HCT116 (cell line): ENCODE measurements at regions not wholly inside any gene's neighbourhood (a gene's known extent, or its start where the extent isn't known, plus 50 kb on each side); places are given as distances from the start of the nearest gene placed in this dataset.
A peak's percentile ranks its signal among the peaks of the same experiment; 100 is the strongest.

Experiments used
- ATAC-seq: fragments of 200-7000 bp; cut with Tn5 transposase; 2 replicates; pipeline ENCODE4 v1.9.1; 2020; ENCODE audit warnings: mild to moderate bottlenecking, moderate library complexity
- BruUV-seq: library from RNA; stranded (reverse); fragments of 400-500 nt; replicated peaks from 2 replicates; lab custom pipeline; 2021; lab: Mats Ljungman, UMichigan
- CTCF ChIA-PET: fragments of 300-600 bp; sonication (Branson Sonifier 250); formaldehyde crosslinking; loops from one replicate; lab custom pipeline; 2021; ENCODE audit warnings: antibody characterized with exemption; lab: Charles Lee
- POLR2A ChIA-PET: fragments of 300-600, 350-600 bp; sonication (Branson Sonifier 250); formaldehyde crosslinking; loops from one replicate; lab custom pipeline; 2021; ENCODE audit warnings: antibody characterized with exemption; lab: Charles Lee
- RAD21 ChIA-PET, 2 experiments: fragments of 300-600 bp; sonication (Branson Sonifier 250); formaldehyde crosslinking; loops; one replicate each; lab custom pipeline; 2023; ENCODE audit warnings: low total read pairs in 2 of 2; ENCODE audit not compliant: uncharacterized antibody in 2 of 2, unreplicated experiment in 2 of 2, low non-redundant PET in 1 of 2; lab: Charles Lee
- DNase-seq: peaks from one replicate; pipeline ENCODE4 v3.0.0-alpha.2; 2010; ENCODE audit warnings: low read depth, low spot score
- H2AFZ ChIP-seq: fragments of 200-600 bp; shearing (Covaris generic), sonication (generic); 2 replicates; pipeline ENCODE4 v1.6.1; 2017; ENCODE audit warnings: low read depth, mixed run types, mixed read lengths, antibody characterized with exemption, low read length; ENCODE audit not compliant: poor library complexity, severe bottlenecking
- H3K27ac ChIP-seq: 2 replicates; pipeline ENCODE4 v1.5.1; 2012; ENCODE audit warnings: low read depth, low read length
- H3K27me3 ChIP-seq: fragments of 200-600 bp; sonication (generic); 2 replicates; pipeline ENCODE4 v1.6.1; 2016; ENCODE audit warnings: mixed run types, low read length, mixed read lengths; ENCODE audit not compliant: insufficient read depth
- H3K36me3 ChIP-seq, 2 experiments: fragments of 200-500 bp in 1 of 2; fragments of 200-600 bp in 1 of 2; sonication (Bioruptor generic) in 1 of 2; sonication (generic) in 1 of 2; 2 replicates each; pipeline versions ENCODE4 v1.5.1 to v1.6.1; 2014 to 2016; ENCODE audit warnings: low read length in 2 of 2, inconsistent platforms in 1 of 2, mixed read lengths in 1 of 2, mixed run types in 1 of 2; ENCODE audit not compliant: insufficient read depth in 2 of 2, control insufficient read depth in 1 of 2
- H3K4me1 ChIP-seq, 2 experiments: fragments of 200-600 bp in 1 of 2; sonication (generic) in 1 of 2; 2 replicates each; pipeline versions ENCODE4 v1.5.1 to v1.6.1; 2012 to 2017; ENCODE audit warnings: low read length in 2 of 2, inconsistent platforms in 1 of 2, mild to moderate bottlenecking in 1 of 2, mixed read lengths in 1 of 2, mixed run types in 1 of 2, moderate library complexity in 1 of 2; ENCODE audit not compliant: insufficient read depth in 2 of 2, control insufficient read depth in 1 of 2
- H3K4me2 ChIP-seq: fragments of 200-600 bp; sonication (generic); 2 replicates; pipeline ENCODE4 v1.6.1; 2017; ENCODE audit warnings: mixed run types, low read length, mixed read lengths
- H3K4me3 ChIP-seq, 2 experiments: fragments of 200-600 bp in 1 of 2; sonication (generic) in 1 of 2; replicated peaks in 1 of 2; 2 replicates each; pipeline ENCODE4 v1.5.1; 2011 to 2016; ENCODE audit warnings: low read length in 2 of 2, control low read depth in 1 of 2, low read depth in 1 of 2, mild to moderate bottlenecking in 1 of 2, mixed read lengths in 1 of 2, mixed run types in 1 of 2
- H3K79me2 ChIP-seq: fragments of 200-600 bp; sonication (generic); 2 replicates; pipeline ENCODE4 v1.6.1; 2017; ENCODE audit warnings: mild to moderate bottlenecking, mixed run types, low read length, moderate library complexity, mixed read lengths; ENCODE audit not compliant: insufficient read depth
- H3K9ac ChIP-seq: fragments of 200-600 bp; sonication (generic); 2 replicates; pipeline ENCODE4 v1.6.1; 2016; ENCODE audit warnings: low read length, mixed read lengths
- H3K9me2 ChIP-seq: fragments of 200-600 bp; sonication (generic), shearing (Covaris generic); 2 replicates; pipeline ENCODE4 v1.6.1; 2017; ENCODE audit warnings: mixed run types, mild to moderate bottlenecking, moderate library complexity; ENCODE audit not compliant: insufficient read depth
- H3K9me3 ChIP-seq, 2 experiments: fragments of 200-500 bp in 1 of 2; fragments of 200-600 bp in 1 of 2; sonication (Bioruptor generic) in 1 of 2; sonication (generic) in 1 of 2; 2 replicates each; pipeline ENCODE4 v1.6.1; 2014 to 2017; ENCODE audit warnings: low read length in 2 of 2, mixed read lengths in 2 of 2, inconsistent platforms in 1 of 2, low read depth in 1 of 2, mild to moderate bottlenecking in 1 of 2, mixed run types in 1 of 2, moderate library complexity in 1 of 2; ENCODE audit not compliant: control insufficient read depth in 1 of 2, insufficient read depth in 1 of 2
- H4K20me1 ChIP-seq: fragments of 200-600 bp; sonication (generic), shearing (Covaris generic); 2 replicates; pipeline ENCODE4 v1.6.1; 2017; ENCODE audit warnings: mixed run types, mild to moderate bottlenecking, moderate library complexity; ENCODE audit not compliant: insufficient read depth
- CBX3 ChIP-seq: IDR thresholded peaks from 2 replicates; pipeline ENCODE4 v1.6.1; 2012; ENCODE audit warnings: low read depth
- CEBPB ChIP-seq: IDR thresholded peaks from 2 replicates; pipeline ENCODE4 v1.6.1; 2012; ENCODE audit warnings: low read depth
- EGR1 ChIP-seq: IDR thresholded peaks from 2 replicates; pipeline ENCODE4 v1.6.1; 2012; ENCODE audit warnings: low read depth
- ELF1 ChIP-seq: IDR thresholded peaks from 2 replicates; pipeline ENCODE4 v1.6.1; 2012; ENCODE audit warnings: low read depth, borderline replicate concordance
- EZH2phosphoT487 ChIP-seq: fragments of 200-600 bp; IDR thresholded peaks from 2 replicates; pipeline ENCODE4 v1.6.1; 2018; ENCODE audit warnings: antibody characterized with exemption, borderline replicate concordance
- JUND ChIP-seq: IDR thresholded peaks from 2 replicates; pipeline ENCODE4 v1.6.1; 2012
- MAX ChIP-seq: IDR thresholded peaks from 2 replicates; pipeline ENCODE4 v1.6.1; 2012
- SIN3A ChIP-seq: IDR thresholded peaks from 2 replicates; pipeline ENCODE4 v1.6.1; 2012; ENCODE audit warnings: low read depth
- SP1 ChIP-seq: IDR thresholded peaks from 2 replicates; pipeline ENCODE4 v1.6.1; 2012; ENCODE audit warnings: low read depth
- SRF ChIP-seq: IDR thresholded peaks from 2 replicates; pipeline ENCODE4 v1.6.1; 2012; ENCODE audit warnings: low read depth
- TCF7L2 ChIP-seq: IDR thresholded peaks from 2 replicates; pipeline ENCODE4 v1.7.0; 2011; ENCODE audit warnings: borderline replicate concordance, inconsistent platforms; ENCODE audit not compliant: insufficient read depth, insufficient read length; ENCODE audit errors: extremely low read depth
- YY1 ChIP-seq: IDR thresholded peaks from 2 replicates; pipeline ENCODE4 v1.6.1; 2011; ENCODE audit warnings: low read length, low read depth, moderate library complexity, mild to moderate bottlenecking; ENCODE audit not compliant: insufficient replicate concordance; ENCODE audit errors: extremely low read depth
- ZFX ChIP-seq: fragments of 450-650 bp; IDR thresholded peaks from 2 replicates; pipeline ENCODE4 v1.6.1; 2017
- ZNF274 ChIP-seq: fragments of 200-500 bp; sonication (Bioruptor generic); IDR thresholded peaks from 2 replicates; pipeline ENCODE4 v1.6.1; 2014; ENCODE audit warnings: mild to moderate bottlenecking, low read depth, low read length, inconsistent platforms
- intact Hi-C: fragments of 100-400 bp; cut with micrococcal nuclease; formaldehyde crosslinking; loops from 2 replicates; pipeline ENCODE4 v1.10.0; 2022
- TF ChIP-seq, protein P1 (sequence below): IDR thresholded peaks from 2 replicates; pipeline ENCODE4 v1.6.1; 2011; ENCODE audit warnings: mild to moderate bottlenecking, low read length, moderate library complexity; ENCODE audit not compliant: insufficient replicate concordance; ENCODE audit errors: extremely low read depth
- TF ChIP-seq, protein P2 (sequence below): IDR thresholded peaks from 2 replicates; pipeline ENCODE4 v1.6.1; 2012
- TF ChIP-seq, protein P3 (sequence below), 3 experiments: fragments of 200-600 bp in 1 of 3; sonication (generic) in 1 of 3; IDR thresholded peaks in 2 of 3; conservative IDR thresholded peaks in 1 of 3; 2 replicates each; pipeline ENCODE4 v1.5.1; 2012 to 2017; ENCODE audit warnings: low read depth in 2 of 3, low read length in 2 of 3, antibody characterized with exemption in 1 of 3, borderline replicate concordance in 1 of 3, control low read depth in 1 of 3, mild to moderate bottlenecking in 1 of 3, mixed read lengths in 1 of 3, mixed run types in 1 of 3, moderate library complexity in 1 of 3; ENCODE audit not compliant: insufficient read depth in 1 of 3
- TF ChIP-seq, protein P4 (sequence below): IDR thresholded peaks from 2 replicates; pipeline ENCODE4 v1.6.1; 2012; ENCODE audit warnings: low read depth

DNA sequence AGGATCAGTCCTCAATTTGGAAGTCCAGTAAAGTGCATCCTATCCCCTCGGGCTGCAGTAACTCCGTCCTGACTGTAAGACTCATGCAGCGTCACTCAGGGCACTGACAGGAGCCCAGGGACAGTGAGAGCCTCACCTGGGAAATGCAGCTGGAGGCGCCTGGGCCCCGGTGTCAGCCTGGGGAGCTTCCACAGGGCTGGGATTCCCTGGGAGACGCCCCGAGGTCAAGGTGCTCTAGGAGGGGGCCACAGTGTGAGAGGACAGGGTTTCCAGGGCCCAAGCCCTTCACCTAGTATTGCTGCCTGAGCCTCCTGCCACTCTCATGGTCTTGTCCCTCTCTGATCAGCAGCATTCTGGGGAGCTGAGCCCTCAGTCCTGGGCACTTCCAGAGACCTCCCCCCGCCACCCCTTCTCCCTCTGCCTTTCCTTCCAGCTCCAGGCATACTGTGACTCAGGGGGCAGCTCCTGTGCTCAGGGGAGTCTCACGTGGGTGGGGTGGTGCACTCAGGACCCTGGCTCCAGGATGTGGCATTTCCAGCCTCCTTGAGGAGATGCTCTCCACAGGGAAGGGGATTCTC is 99.1 kb upstream of the IGLL5 start:
- H3K9ac ChIP-seq = no peak overlapping the region
- ATAC-seq = peak; percentile 35
- intact Hi-C loops = loop anchor here (1.0 to 10.0 kb wide), 2 partner anchors 96 to 166 kb away; no protein-coding TSS in a partner anchor
- no peaks in the 10 kb centered on the region for H3K9me2 ChIP-seq
- no peaks in the 10 kb centered on the region for H4K20me1 ChIP-seq
- CTCF ChIA-PET = interaction anchor here (0.7 to 4.7 kb wide), 22 partner anchors 9 to 171 kb away, joined by 3 to 58 read pairs (median 5); no protein-coding TSS in a partner anchor
- no TSS peak for BruUV-seq
- H3K27me3 ChIP-seq = peaks cover under 1% of the 10 kb centered on the region; the same call in 1 of the 2 replicates
- H2AFZ ChIP-seq = no peak overlapping the region
- H3K36me3 ChIP-seq = no peaks in the 10 kb centered on the region
- no peaks in the 10 kb centered on the region for H3K79me2 ChIP-seq
- TF ChIP-seq CBX3 = no peak
- TF ChIP-seq EGR1 = no peak
- no peak for TF ChIP-seq ZNF274
- no peak for TF ChIP-seq SIN3A
- no peak for TF ChIP-seq ELF1
- TF ChIP-seq EZH2phosphoT487 = no peak
- TF ChIP-seq CEBPB = no peak
- TF ChIP-seq, protein P1, sequence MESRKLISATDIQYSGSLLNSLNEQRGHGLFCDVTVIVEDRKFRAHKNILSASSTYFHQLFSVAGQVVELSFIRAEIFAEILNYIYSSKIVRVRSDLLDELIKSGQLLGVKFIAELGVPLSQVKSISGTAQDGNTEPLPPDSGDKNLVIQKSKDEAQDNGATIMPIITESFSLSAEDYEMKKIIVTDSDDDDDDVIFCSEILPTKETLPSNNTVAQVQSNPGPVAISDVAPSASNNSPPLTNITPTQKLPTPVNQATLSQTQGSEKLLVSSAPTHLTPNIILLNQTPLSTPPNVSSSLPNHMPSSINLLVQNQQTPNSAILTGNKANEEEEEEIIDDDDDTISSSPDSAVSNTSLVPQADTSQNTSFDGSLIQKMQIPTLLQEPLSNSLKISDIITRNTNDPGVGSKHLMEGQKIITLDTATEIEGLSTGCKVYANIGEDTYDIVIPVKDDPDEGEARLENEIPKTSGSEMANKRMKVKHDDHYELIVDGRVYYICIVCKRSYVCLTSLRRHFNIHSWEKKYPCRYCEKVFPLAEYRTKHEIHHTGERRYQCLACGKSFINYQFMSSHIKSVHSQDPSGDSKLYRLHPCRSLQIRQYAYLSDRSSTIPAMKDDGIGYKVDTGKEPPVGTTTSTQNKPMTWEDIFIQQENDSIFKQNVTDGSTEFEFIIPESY = no peak
- TF ChIP-seq JUND = no peak
- no peak for TF ChIP-seq YY1
- no peak for TF ChIP-seq MAX
- no peak for TF ChIP-seq TCF7L2
- no peak for TF ChIP-seq ZFX
- TF ChIP-seq, protein P2, sequence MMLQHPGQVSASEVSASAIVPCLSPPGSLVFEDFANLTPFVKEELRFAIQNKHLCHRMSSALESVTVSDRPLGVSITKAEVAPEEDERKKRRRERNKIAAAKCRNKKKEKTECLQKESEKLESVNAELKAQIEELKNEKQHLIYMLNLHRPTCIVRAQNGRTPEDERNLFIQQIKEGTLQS = no peak
- no peak for TF ChIP-seq SP1
- TF ChIP-seq SRF = no peak
- TF ChIP-seq, protein P3, sequence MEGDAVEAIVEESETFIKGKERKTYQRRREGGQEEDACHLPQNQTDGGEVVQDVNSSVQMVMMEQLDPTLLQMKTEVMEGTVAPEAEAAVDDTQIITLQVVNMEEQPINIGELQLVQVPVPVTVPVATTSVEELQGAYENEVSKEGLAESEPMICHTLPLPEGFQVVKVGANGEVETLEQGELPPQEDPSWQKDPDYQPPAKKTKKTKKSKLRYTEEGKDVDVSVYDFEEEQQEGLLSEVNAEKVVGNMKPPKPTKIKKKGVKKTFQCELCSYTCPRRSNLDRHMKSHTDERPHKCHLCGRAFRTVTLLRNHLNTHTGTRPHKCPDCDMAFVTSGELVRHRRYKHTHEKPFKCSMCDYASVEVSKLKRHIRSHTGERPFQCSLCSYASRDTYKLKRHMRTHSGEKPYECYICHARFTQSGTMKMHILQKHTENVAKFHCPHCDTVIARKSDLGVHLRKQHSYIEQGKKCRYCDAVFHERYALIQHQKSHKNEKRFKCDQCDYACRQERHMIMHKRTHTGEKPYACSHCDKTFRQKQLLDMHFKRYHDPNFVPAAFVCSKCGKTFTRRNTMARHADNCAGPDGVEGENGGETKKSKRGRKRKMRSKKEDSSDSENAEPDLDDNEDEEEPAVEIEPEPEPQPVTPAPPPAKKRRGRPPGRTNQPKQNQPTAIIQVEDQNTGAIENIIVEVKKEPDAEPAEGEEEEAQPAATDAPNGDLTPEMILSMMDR (IDR thresholded peaks at IDR 0.05 in 2 of 3, conservative IDR thresholded peaks at IDR 0.05 in 1 of 3; ENCODE audit: borderline replicate concordance in 1 of 3, insufficient read depth in 1 of 3, low read depth in 2 of 3, low read length in 2 of 3) = no peak
- TF ChIP-seq, protein P4, sequence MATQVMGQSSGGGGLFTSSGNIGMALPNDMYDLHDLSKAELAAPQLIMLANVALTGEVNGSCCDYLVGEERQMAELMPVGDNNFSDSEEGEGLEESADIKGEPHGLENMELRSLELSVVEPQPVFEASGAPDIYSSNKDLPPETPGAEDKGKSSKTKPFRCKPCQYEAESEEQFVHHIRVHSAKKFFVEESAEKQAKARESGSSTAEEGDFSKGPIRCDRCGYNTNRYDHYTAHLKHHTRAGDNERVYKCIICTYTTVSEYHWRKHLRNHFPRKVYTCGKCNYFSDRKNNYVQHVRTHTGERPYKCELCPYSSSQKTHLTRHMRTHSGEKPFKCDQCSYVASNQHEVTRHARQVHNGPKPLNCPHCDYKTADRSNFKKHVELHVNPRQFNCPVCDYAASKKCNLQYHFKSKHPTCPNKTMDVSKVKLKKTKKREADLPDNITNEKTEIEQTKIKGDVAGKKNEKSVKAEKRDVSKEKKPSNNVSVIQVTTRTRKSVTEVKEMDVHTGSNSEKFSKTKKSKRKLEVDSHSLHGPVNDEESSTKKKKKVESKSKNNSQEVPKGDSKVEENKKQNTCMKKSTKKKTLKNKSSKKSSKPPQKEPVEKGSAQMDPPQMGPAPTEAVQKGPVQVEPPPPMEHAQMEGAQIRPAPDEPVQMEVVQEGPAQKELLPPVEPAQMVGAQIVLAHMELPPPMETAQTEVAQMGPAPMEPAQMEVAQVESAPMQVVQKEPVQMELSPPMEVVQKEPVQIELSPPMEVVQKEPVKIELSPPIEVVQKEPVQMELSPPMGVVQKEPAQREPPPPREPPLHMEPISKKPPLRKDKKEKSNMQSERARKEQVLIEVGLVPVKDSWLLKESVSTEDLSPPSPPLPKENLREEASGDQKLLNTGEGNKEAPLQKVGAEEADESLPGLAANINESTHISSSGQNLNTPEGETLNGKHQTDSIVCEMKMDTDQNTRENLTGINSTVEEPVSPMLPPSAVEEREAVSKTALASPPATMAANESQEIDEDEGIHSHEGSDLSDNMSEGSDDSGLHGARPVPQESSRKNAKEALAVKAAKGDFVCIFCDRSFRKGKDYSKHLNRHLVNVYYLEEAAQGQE = no peak
- TF ChIP-seq, all 23 proteins: peak for 0
- DNase-seq = no peak
- Histone ChIP-seq H3K4me2 (no peak overlapping the region), H3K4me1 (no peaks in the 10 kb centered on the region), H3K27ac (no peak overlapping the region), H3K4me3 (no peak overlapping the region), H3K9me3 (no peaks in the 10 kb centered on the region)
- ChIA-PET RAD21 (interaction anchor here (1.1 to 1.5 kb wide), 3 partner anchors 22 to 96 kb away, joined by 3 to 10 read pairs (median 4); no protein-coding TSS in a partner anchor), POLR2A (no interaction called here)
